OCI-LY3 (cell line): ENCODE measurements at regions not wholly inside any gene's neighbourhood (a gene's known extent, or its start where the extent isn't known, plus 50 kb on each side); places are given as distances from the start of the nearest gene placed in this dataset.
"Not testable (repeated sequence)": the region's sequence is repeated elsewhere in the genome, so short reads cannot be mapped to it uniquely, and the experiment has no call there.

Source experiments
- H2AFZ ChIP-seq: fragments of 200-600, 300-600 bp; shearing (Covaris generic); 2 replicates; pipeline ENCODE4 v1.6.0; 2014; ENCODE audit warnings: antibody characterized with exemption, low read depth, low read length
- H3K27ac ChIP-seq: fragments of 200-600, 300-600 bp; sonication (generic); 2 replicates; pipeline ENCODE4 v1.5.1; 2014; ENCODE audit warnings: mild to moderate bottlenecking, low read length, moderate library complexity, mixed read lengths
- H3K27me3 ChIP-seq: fragments of 200-600, 300-600 bp; sonication (generic); 2 replicates; pipeline ENCODE4 v1.6.1; 2014; ENCODE audit warnings: low read depth, low read length, mixed read lengths
- H3K36me3 ChIP-seq: fragments of 200-600, 300-600 bp; sonication (generic); replicated peaks from 2 replicates; pipeline ENCODE3; 2014; ENCODE audit warnings: low read depth, low read length, mixed read lengths
- H3K4me1 ChIP-seq: fragments of 300-600, 200-600 bp; sonication (generic); 2 replicates; pipeline ENCODE4 v1.6.1; 2014; ENCODE audit warnings: low read length, mixed read lengths
- H3K4me2 ChIP-seq: fragments of 200-600, 300-600 bp; sonication (generic); 2 replicates; pipeline ENCODE4 v1.6.1; 2014; ENCODE audit warnings: low read length, mixed read lengths
- H3K4me3 ChIP-seq: fragments of 300-600, 200-600 bp; sonication (generic); 2 replicates; pipeline ENCODE4 v1.5.1; 2014; ENCODE audit warnings: antibody characterized with exemption, mild to moderate bottlenecking, low read length, moderate library complexity
- H3K79me2 ChIP-seq: fragments of 300-600, 200-600 bp; shearing (Covaris generic); 2 replicates; pipeline ENCODE4 v1.6.1; 2014; ENCODE audit warnings: mild to moderate bottlenecking, low read length, mixed read lengths
- H3K9ac ChIP-seq: fragments of 300-600, 200-600 bp; shearing (Covaris generic); 2 replicates; pipeline ENCODE4 v1.6.0; 2014; ENCODE audit warnings: mild to moderate bottlenecking, low read length, moderate library complexity
- H3K9me3 ChIP-seq: fragments of 200-600, 300-600 bp; shearing (Covaris generic); 2 replicates; pipeline ENCODE4 v1.6.1; 2014; ENCODE audit warnings: low read length, mixed read lengths; ENCODE audit not compliant: insufficient read depth
- H4K20me1 ChIP-seq: fragments of 200-600, 300-600 bp; sonication (generic); 2 replicates; pipeline ENCODE4 v1.6.1; 2016; ENCODE audit warnings: low read length, mixed read lengths; ENCODE audit not compliant: insufficient read depth
- CTCF ChIP-seq: fragments of 200-600, 300-600 bp; sonication (generic); IDR thresholded peaks from 2 replicates; pipeline ENCODE4 v1.5.1; 2014; ENCODE audit warnings: antibody characterized with exemption, low read length, low read depth

- not testable (repeated sequence) for H3K4me3 ChIP-seq, H3K27ac ChIP-seq, H3K9ac ChIP-seq, H3K36me3 ChIP-seq, H3K4me2 ChIP-seq, H2AFZ ChIP-seq, H3K4me1 ChIP-seq, H3K9me3 ChIP-seq, H4K20me1 ChIP-seq, H3K27me3 ChIP-seq, H3K79me2 ChIP-seq
These were observed 64.0 kb downstream of the OR4F15 start for GRCh38 chr15:101876031-101876430.

- not testable (repeated sequence) for H3K4me1 ChIP-seq, H4K20me1 ChIP-seq, H3K36me3 ChIP-seq, H3K4me2 ChIP-seq, H3K9ac ChIP-seq, H3K27me3 ChIP-seq, H3K79me2 ChIP-seq, H3K4me3 ChIP-seq, H3K9me3 ChIP-seq, H2AFZ ChIP-seq, H3K27ac ChIP-seq
- TF ChIP-seq CTCF, result peak; percentile 33
These were observed 65.6 kb downstream of the OR4F15 start for GRCh38 chr15:101877649-101878048.

GRCh38 chr15:101912349-101913287, 100.6 kb downstream of the OR4F15 start:
- H3K9ac ChIP-seq, H3K4me1 ChIP-seq, H3K27ac ChIP-seq, H3K9me3 ChIP-seq, H4K20me1 ChIP-seq, H3K79me2 ChIP-seq, H3K36me3 ChIP-seq, H3K27me3 ChIP-seq, H2AFZ ChIP-seq, H3K4me3 ChIP-seq, H3K4me2 ChIP-seq: not testable (repeated sequence)

GRCh38 chr15:101924554-101924953, 112.6 kb downstream of the OR4F15 start:
- H2AFZ ChIP-seq, result not testable (repeated sequence)

GRCh38 chr15:101934506-101934905, 122.5 kb downstream of the OR4F15 start:
- not testable (repeated sequence) for H3K79me2 ChIP-seq, H3K36me3 ChIP-seq, H3K4me2 ChIP-seq

More at GRCh38 chr15:101924554-101924953, 112.6 kb downstream of the OR4F15 start:
- H3K36me3 ChIP-seq, H4K20me1 ChIP-seq, H3K4me2 ChIP-seq, H3K9me3 ChIP-seq, H3K27ac ChIP-seq, H3K4me1 ChIP-seq, H3K79me2 ChIP-seq, H3K9ac ChIP-seq, H3K27me3 ChIP-seq, H3K4me3 ChIP-seq: not testable (repeated sequence)

GRCh38 chr15:101937362-101937761, 125.4 kb downstream of the OR4F15 start:
- H4K20me1 ChIP-seq, H3K4me1 ChIP-seq, H3K27me3 ChIP-seq, H3K36me3 ChIP-seq, H3K9me3 ChIP-seq, H2AFZ ChIP-seq, H3K4me3 ChIP-seq, H3K27ac ChIP-seq, H3K9ac ChIP-seq, H3K4me2 ChIP-seq, H3K79me2 ChIP-seq: not testable (repeated sequence)

More at GRCh38 chr15:101934506-101934905, 122.5 kb downstream of the OR4F15 start:
- H3K9ac ChIP-seq, H3K27me3 ChIP-seq, H4K20me1 ChIP-seq, H2AFZ ChIP-seq, H3K4me3 ChIP-seq, H3K4me1 ChIP-seq, H3K9me3 ChIP-seq, H3K27ac ChIP-seq: not testable (repeated sequence)

- H3K79me2 ChIP-seq, H3K27ac ChIP-seq, H3K9me3 ChIP-seq, H3K27me3 ChIP-seq, H3K4me1 ChIP-seq, H3K4me3 ChIP-seq, H3K9ac ChIP-seq, H4K20me1 ChIP-seq, H3K4me2 ChIP-seq, H2AFZ ChIP-seq, H3K36me3 ChIP-seq: not testable (repeated sequence)
These were observed 126.6 kb downstream of the OR4F15 start for GRCh38 chr15:101938555-101938954.

- H3K4me2 ChIP-seq, H3K27me3 ChIP-seq, H3K4me3 ChIP-seq, H2AFZ ChIP-seq, H3K4me1 ChIP-seq, H4K20me1 ChIP-seq, H3K36me3 ChIP-seq, H3K9ac ChIP-seq, H3K79me2 ChIP-seq, H3K27ac ChIP-seq, H3K9me3 ChIP-seq: not testable (repeated sequence)
These were observed 133.9 kb downstream of the OR4F15 start for GRCh38 chr15:101945896-101946295.

- H3K4me1 ChIP-seq, H3K79me2 ChIP-seq, H3K9me3 ChIP-seq, H2AFZ ChIP-seq, H3K4me3 ChIP-seq, H3K9ac ChIP-seq, H4K20me1 ChIP-seq, H3K4me2 ChIP-seq, H3K27ac ChIP-seq, H3K36me3 ChIP-seq, H3K27me3 ChIP-seq: not testable (repeated sequence)
These were observed 136.5 kb downstream of the OR4F15 start for GRCh38 chr15:101948491-101949010.
